Activated CD4-positive, alpha-beta T cell treated with anti-CD3 and anti-CD28 coated beads, Interleukin-2, Interleukin-4, amounts not matched to agents 100 ng/mL and 50 ng/mL, durations not matched to agents 16 hours and 8 hours (primary cell): ENCODE measurements at regions not wholly inside any gene's neighbourhood (a gene's known extent, or its start where the extent isn't known, plus 50 kb on each side); places are given as distances from the start of the nearest gene placed in this dataset.
"Not testable (repeated sequence)": the region's sequence is repeated elsewhere in the genome, so short reads cannot be mapped to it uniquely, and the experiment has no call there.

ENCODE experiments used
- DNase-seq: peaks from one replicate; pipeline ENCODE4 v3.0.0-alpha.2; 2020; ENCODE audit warnings: low spot score

- DNase-seq: not testable (repeated sequence)
Measured at GRCh38 chr1:120238867-120239266, 62.5 kb upstream of the SEC22B start.

GRCh38 chr1:120233661-120234018 lies 57.3 kb upstream of the SEC22B start:
- not testable (repeated sequence) for DNase-seq

GRCh38 chr1:120232834-120233660 lies 56.7 kb upstream of the SEC22B start:
- DNase-seq: not testable (repeated sequence)

GRCh38 chr1:120229835-120230234 lies 53.5 kb upstream of the SEC22B start:
- DNase-seq: not testable (repeated sequence)
